GM12865 (cell line): ENCODE measurements at regions not wholly inside any gene's neighbourhood (a gene's known extent, or its start where the extent isn't known, plus 50 kb on each side); places are given as distances from the start of the nearest gene placed in this dataset.

ENCODE experiments used
- DNase-seq: peaks from one replicate; pipeline ENCODE4 v3.0.0; 2010; ENCODE audit warnings: low read depth
- H3K4me3 ChIP-seq: 2 replicates; pipeline ENCODE4 v1.5.1; 2011; ENCODE audit warnings: mild to moderate bottlenecking, low read depth, low read length, control low read depth
- TF ChIP-seq, protein P1 (sequence below): IDR thresholded peaks from 2 replicates; pipeline ENCODE4 v1.5.1; 2011; ENCODE audit warnings: low read length, control low read depth, low read depth, inconsistent platforms; ENCODE audit not compliant: insufficient read depth; ENCODE audit errors: missing control alignments

GRCh38 chr5:91712718-91713117 lies 329.6 kb upstream of the ARRDC3 start:
- no peak overlapping the region for H3K4me3 ChIP-seq
- DNase-seq = no peak
- TF ChIP-seq, protein P1, sequence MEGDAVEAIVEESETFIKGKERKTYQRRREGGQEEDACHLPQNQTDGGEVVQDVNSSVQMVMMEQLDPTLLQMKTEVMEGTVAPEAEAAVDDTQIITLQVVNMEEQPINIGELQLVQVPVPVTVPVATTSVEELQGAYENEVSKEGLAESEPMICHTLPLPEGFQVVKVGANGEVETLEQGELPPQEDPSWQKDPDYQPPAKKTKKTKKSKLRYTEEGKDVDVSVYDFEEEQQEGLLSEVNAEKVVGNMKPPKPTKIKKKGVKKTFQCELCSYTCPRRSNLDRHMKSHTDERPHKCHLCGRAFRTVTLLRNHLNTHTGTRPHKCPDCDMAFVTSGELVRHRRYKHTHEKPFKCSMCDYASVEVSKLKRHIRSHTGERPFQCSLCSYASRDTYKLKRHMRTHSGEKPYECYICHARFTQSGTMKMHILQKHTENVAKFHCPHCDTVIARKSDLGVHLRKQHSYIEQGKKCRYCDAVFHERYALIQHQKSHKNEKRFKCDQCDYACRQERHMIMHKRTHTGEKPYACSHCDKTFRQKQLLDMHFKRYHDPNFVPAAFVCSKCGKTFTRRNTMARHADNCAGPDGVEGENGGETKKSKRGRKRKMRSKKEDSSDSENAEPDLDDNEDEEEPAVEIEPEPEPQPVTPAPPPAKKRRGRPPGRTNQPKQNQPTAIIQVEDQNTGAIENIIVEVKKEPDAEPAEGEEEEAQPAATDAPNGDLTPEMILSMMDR = no peak

DNA sequence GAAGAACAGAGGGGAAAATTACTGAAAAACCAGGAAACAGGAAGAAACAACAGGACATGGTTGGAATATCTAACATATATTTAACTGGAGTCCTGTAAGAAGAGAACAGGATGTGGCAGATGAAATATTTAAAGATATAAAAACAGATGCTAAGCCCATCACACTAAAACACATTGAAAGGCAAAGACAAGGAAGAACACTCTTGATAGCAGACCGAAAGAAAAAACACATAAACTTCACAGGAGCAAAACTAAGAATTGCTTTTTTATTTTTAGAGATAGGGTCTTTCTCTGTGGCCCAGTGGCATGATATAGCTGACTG lies 324.4 kb upstream of the ARRDC3 start:
- H3K4me3 ChIP-seq = no peak overlapping the region
- TF ChIP-seq, protein P1 = no peak
- DNase-seq = no peak

- no peak overlapping the region for H3K4me3 ChIP-seq
- TF ChIP-seq, protein P1 = no peak
- no peak for DNase-seq
These were observed 323.8 kb upstream of the ARRDC3 start for GRCh38 chr5:91706785-91707520.

DNA sequence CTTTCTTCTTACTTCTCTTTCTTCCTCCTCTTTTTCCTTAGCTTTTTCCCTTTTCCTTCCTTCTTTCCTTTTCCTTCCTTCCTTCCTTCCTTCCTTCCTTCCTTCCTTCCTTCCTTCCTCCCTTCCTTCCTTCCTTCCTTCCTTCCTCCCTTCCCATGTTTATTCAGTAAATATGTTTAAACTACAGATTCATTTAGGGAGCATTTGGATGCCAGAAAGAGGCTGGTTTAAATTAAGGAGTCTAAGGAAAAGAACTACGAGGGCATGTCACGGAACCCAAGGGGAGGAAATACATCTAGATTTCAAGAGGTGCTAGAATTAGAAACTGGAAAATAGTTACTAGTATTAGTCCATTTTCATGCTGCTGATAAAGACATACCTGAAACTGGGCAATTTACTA lies 320.0 kb upstream of the ARRDC3 start:
- TF ChIP-seq, protein P1 = no peak

DNA sequence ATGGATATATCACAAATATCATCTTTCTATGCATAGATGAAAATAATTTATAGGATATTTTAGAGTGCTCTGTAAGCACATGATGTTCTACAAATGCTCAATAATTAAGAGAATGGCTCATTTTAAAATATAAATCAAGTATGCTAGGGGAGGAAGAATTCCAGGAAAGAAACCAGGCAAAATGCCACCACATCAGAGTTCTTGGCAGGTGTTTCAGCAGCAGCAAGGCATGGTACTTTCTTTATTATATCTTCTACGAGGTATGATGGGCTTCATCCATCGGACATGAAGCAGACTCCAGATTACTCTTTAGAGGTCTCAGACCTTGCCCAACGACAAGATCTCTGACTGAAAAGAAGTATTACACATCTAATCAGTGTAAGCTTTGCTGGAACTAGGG lies 316.3 kb upstream of the ARRDC3 start:
- TF ChIP-seq, protein P1 = no peak
- no peak for DNase-seq
- H3K4me3 ChIP-seq = no peak overlapping the region

More for the DNA sequence above, 320.0 kb upstream of the ARRDC3 start:
- H3K4me3 ChIP-seq = no peak overlapping the region
- no peak for DNase-seq

- TF ChIP-seq, protein P1 = no peak
- no peak for DNase-seq
- H3K4me3 ChIP-seq = no peak overlapping the region
These were observed 308.5 kb upstream of the ARRDC3 start for GRCh38 chr5:91691592-91691991.

- no peak for DNase-seq
- H3K4me3 ChIP-seq = no peak overlapping the region
- TF ChIP-seq, protein P1 = no peak
These were observed 307.8 kb upstream of the ARRDC3 start for GRCh38 chr5:91690921-91691320.
